ENCODE measurements at regions not wholly inside any gene's neighbourhood (a gene's known extent, or its start where the extent isn't known, plus 50 kb on each side); places are given as distances from the start of the nearest gene placed in this dataset.

GRCh38 chr2:12930391-12930790, 213.7 kb downstream of the TRIB2 start:
- TF ChIP-seq CTCF (IDR thresholded peaks at IDR 0.05) (no peak), NR3C1 (IDR thresholded peaks at IDR 0.05) (no peak), EP300 (IDR thresholded peaks at IDR 0.05) (no peak), RARB (CRISPR knock-in tag; IDR thresholded peaks at IDR 0.05) (no peak), POLR2AphosphoS2 (conservative IDR thresholded peaks at IDR 0.05; ENCODE audit: low read length) (no peak), MYC (IDR thresholded peaks at IDR 0.05; ENCODE audit: borderline replicate concordance, low read length) (no peak), SMC3 (IDR thresholded peaks at IDR 0.05) (no peak), HOXA7 (CRISPR knock-in tag; IDR thresholded peaks at IDR 0.05) (no peak), KDM5A (IDR thresholded peaks at IDR 0.05) (no peak), JUN (IDR thresholded peaks at IDR 0.05) (no peak)

All from A549 (cell line).